SK-N-SH (cell line): ENCODE measurements at regions not wholly inside any gene's neighbourhood (a gene's known extent, or its start where the extent isn't known, plus 50 kb on each side); places are given as distances from the start of the nearest gene placed in this dataset.

Source experiments
- CTCF ChIA-PET: fragments of 300-600, 350-600 bp; formaldehyde crosslinking; extraction: SDS; loops from one replicate; lab custom pipeline; 2021; lab: Yijun Ruan, JAX
- POLR2A ChIA-PET: fragments of 350-600 bp; sonication (Branson Sonifier 250); formaldehyde crosslinking; extraction: SDS; loops from one replicate; lab custom pipeline; 2020; ENCODE audit warnings: antibody characterized with exemption, inconsistent platforms; lab: Yijun Ruan, JAX
- DNase-seq: peaks from one replicate; pipeline ENCODE4 v3.0.0; 2012
- H2AFZ ChIP-seq: fragments of 200-600 bp; sonication (generic); 2 replicates; pipeline ENCODE4 v1.8.1; 2016; ENCODE audit warnings: antibody characterized with exemption, mild to moderate bottlenecking, low read depth
- H3F3A ChIP-seq: fragments of 200-600 bp; sonication (generic); replicated peaks from 2 replicates; pipeline ENCODE3; 2016; ENCODE audit warnings: antibody characterized with exemption, mild to moderate bottlenecking; ENCODE audit not compliant: insufficient read depth
- H3K27ac ChIP-seq, 2 experiments: fragments of 200-500 bp in 1 of 2; fragments of 200-600 bp in 1 of 2; sonication (Bioruptor generic) in 1 of 2; sonication (generic), shearing (Covaris generic) in 1 of 2; 2 replicates each; pipeline versions ENCODE4 v1.5.1 to v1.6.1; 2014 to 2016; ENCODE audit warnings: low read depth in 2 of 2, inconsistent platforms in 1 of 2, low read length in 1 of 2, mild to moderate bottlenecking in 1 of 2, mixed read lengths in 1 of 2
- H3K27me3 ChIP-seq: fragments of 200-600 bp; sonication (generic), shearing (Covaris generic); 2 replicates; pipeline ENCODE4 v1.6.1; 2016; ENCODE audit warnings: mixed run types; ENCODE audit not compliant: insufficient read depth
- H3K36me3 ChIP-seq, 2 experiments: fragments of 200-500 bp in 1 of 2; fragments of 200-600 bp in 1 of 2; sonication (Bioruptor generic) in 1 of 2; sonication (generic) in 1 of 2; replicated peaks in 1 of 2; 2 replicates each; pipeline versions ENCODE3 to v1.5.1; 2014 to 2016; ENCODE audit warnings: low read length in 1 of 2, mild to moderate bottlenecking in 1 of 2; ENCODE audit not compliant: insufficient read depth in 2 of 2, control insufficient read depth in 1 of 2
- H3K4me1 ChIP-seq, 2 experiments: fragments of 200-500 bp in 1 of 2; fragments of 200-600 bp in 1 of 2; sonication (Bioruptor generic) in 1 of 2; sonication (generic), shearing (Covaris generic) in 1 of 2; 2 replicates each; pipeline versions ENCODE4 v1.5.1 to v1.6.1; 2014 to 2016; ENCODE audit warnings: low read depth in 1 of 2, low read length in 1 of 2, mixed run types in 1 of 2; ENCODE audit not compliant: insufficient read depth in 2 of 2, control insufficient read depth in 1 of 2
- H3K4me2 ChIP-seq: fragments of 200-600 bp; sonication (generic), shearing (Covaris generic); 2 replicates; pipeline ENCODE4 v1.6.1; 2017; ENCODE audit warnings: mixed run types
- H3K4me3 ChIP-seq, 2 experiments: fragments of 200-500 bp in 1 of 2; fragments of 200-600 bp in 1 of 2; sonication (Bioruptor generic) in 1 of 2; sonication (generic), shearing (Covaris generic) in 1 of 2; 2 replicates each; pipeline versions ENCODE4 v1.5.1 to v1.8.1; 2014 to 2016; ENCODE audit warnings: low read depth in 2 of 2, inconsistent platforms in 1 of 2, low read length in 1 of 2, mild to moderate bottlenecking in 1 of 2, mixed read lengths in 1 of 2, moderate library complexity in 1 of 2
- H3K79me2 ChIP-seq: fragments of 200-600 bp; sonication (generic); 2 replicates; pipeline ENCODE4 v1.8.1; 2017; ENCODE audit warnings: mild to moderate bottlenecking; ENCODE audit not compliant: insufficient read depth
- H3K9ac ChIP-seq: fragments of 200-600 bp; sonication (generic); 2 replicates; pipeline ENCODE4 v1.6.1; 2017; ENCODE audit warnings: mixed run types
- H3K9me2 ChIP-seq: fragments of 200-600 bp; sonication (generic); 2 replicates; pipeline ENCODE4 v1.6.1; 2017; ENCODE audit warnings: mixed run types
- H3K9me3 ChIP-seq: fragments of 200-600 bp; sonication (generic); 2 replicates; pipeline ENCODE4 v1.6.1; 2017; ENCODE audit warnings: mixed run types, mild to moderate bottlenecking, moderate library complexity
- H4K20me1 ChIP-seq: fragments of 200-600 bp; sonication (generic); 2 replicates; pipeline ENCODE4 v1.6.1; 2017; ENCODE audit warnings: mild to moderate bottlenecking, mixed run types; ENCODE audit not compliant: insufficient read depth
- EZH2phosphoT487 ChIP-seq: fragments of 200-600 bp; sonication (generic); IDR thresholded peaks from 2 replicates; pipeline ENCODE4 v1.6.1; 2017; ENCODE audit warnings: low read depth, mixed run types, mild to moderate bottlenecking, antibody characterized with exemption, moderate library complexity, borderline replicate concordance
- GABPA ChIP-seq: IDR thresholded peaks from 2 replicates; pipeline ENCODE4 v1.4.0; 2012; ENCODE audit warnings: low read depth, mild to moderate bottlenecking
- GATA2 ChIP-seq: sonication (generic); formaldehyde crosslinking; IDR thresholded peaks from 2 replicates; pipeline ENCODE4 v1.5.0; 2020; ENCODE audit warnings: mild to moderate bottlenecking, missing genetic modification reagents
- JUND ChIP-seq: IDR thresholded peaks from 2 replicates; pipeline ENCODE4 v1.4.0; 2012
- PBX3 ChIP-seq: IDR thresholded peaks from 2 replicates; pipeline ENCODE4; 2012
- SIN3A ChIP-seq: IDR thresholded peaks from 2 replicates; pipeline ENCODE4 v1.6.1; 2012; ENCODE audit warnings: low read depth, mild to moderate bottlenecking, low read length, moderate library complexity, borderline replicate concordance
- TCF12 ChIP-seq: IDR thresholded peaks from 2 replicates; pipeline ENCODE4 v1.4.0; 2012
- WGBS: methylation state at CpG from one replicate; pipeline ENCODE4 v1.1.6; 2017; ENCODE audit warnings: low lambda C conversion rate; 5-methylcytosine and 5-hydroxymethylcytosine counted together
- TF ChIP-seq, protein P1 (sequence below): IDR thresholded peaks from 2 replicates; pipeline ENCODE4 v1.6.1; 2012; ENCODE audit warnings: mild to moderate bottlenecking, low read depth, low read length, moderate library complexity
- TF ChIP-seq, protein P2 (sequence below): IDR thresholded peaks from 2 replicates; pipeline ENCODE4 v1.4.0; 2012; ENCODE audit warnings: low read depth, borderline replicate concordance

DNA sequence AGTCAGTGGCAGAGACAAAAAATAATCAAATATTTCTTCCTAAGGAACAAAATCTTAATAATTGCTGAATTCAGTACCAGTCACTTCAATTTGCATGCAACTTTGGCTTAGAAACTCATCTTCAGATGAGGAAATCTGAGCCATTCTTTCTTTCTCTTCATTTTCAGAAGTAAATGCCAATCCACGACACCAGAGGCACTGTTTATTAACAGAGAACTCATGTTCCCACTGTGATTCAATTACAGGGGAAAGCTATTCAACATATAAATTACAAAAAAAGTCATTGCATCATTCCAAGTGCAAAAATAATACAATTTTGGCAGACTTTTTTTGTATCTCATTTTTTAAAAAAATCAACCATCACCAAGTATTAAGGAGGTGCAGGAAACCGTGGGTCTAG, 816.1 kb upstream of the TMEM132C start (continued):
- TF ChIP-seq, protein P1, sequence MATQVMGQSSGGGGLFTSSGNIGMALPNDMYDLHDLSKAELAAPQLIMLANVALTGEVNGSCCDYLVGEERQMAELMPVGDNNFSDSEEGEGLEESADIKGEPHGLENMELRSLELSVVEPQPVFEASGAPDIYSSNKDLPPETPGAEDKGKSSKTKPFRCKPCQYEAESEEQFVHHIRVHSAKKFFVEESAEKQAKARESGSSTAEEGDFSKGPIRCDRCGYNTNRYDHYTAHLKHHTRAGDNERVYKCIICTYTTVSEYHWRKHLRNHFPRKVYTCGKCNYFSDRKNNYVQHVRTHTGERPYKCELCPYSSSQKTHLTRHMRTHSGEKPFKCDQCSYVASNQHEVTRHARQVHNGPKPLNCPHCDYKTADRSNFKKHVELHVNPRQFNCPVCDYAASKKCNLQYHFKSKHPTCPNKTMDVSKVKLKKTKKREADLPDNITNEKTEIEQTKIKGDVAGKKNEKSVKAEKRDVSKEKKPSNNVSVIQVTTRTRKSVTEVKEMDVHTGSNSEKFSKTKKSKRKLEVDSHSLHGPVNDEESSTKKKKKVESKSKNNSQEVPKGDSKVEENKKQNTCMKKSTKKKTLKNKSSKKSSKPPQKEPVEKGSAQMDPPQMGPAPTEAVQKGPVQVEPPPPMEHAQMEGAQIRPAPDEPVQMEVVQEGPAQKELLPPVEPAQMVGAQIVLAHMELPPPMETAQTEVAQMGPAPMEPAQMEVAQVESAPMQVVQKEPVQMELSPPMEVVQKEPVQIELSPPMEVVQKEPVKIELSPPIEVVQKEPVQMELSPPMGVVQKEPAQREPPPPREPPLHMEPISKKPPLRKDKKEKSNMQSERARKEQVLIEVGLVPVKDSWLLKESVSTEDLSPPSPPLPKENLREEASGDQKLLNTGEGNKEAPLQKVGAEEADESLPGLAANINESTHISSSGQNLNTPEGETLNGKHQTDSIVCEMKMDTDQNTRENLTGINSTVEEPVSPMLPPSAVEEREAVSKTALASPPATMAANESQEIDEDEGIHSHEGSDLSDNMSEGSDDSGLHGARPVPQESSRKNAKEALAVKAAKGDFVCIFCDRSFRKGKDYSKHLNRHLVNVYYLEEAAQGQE: no peak
- TF ChIP-seq, protein P2, sequence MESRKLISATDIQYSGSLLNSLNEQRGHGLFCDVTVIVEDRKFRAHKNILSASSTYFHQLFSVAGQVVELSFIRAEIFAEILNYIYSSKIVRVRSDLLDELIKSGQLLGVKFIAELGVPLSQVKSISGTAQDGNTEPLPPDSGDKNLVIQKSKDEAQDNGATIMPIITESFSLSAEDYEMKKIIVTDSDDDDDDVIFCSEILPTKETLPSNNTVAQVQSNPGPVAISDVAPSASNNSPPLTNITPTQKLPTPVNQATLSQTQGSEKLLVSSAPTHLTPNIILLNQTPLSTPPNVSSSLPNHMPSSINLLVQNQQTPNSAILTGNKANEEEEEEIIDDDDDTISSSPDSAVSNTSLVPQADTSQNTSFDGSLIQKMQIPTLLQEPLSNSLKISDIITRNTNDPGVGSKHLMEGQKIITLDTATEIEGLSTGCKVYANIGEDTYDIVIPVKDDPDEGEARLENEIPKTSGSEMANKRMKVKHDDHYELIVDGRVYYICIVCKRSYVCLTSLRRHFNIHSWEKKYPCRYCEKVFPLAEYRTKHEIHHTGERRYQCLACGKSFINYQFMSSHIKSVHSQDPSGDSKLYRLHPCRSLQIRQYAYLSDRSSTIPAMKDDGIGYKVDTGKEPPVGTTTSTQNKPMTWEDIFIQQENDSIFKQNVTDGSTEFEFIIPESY: no peak
- TF ChIP-seq GATA2 (CRISPR knock-in tag) (no peak), PBX3 (no peak), TCF12 (no peak)

GRCh38 chr12:127455347-127456265, 811.4 kb upstream of the TMEM132C start:
- no peak for TF ChIP-seq TCF12
- TF ChIP-seq EZH2phosphoT487: no peak
- TF ChIP-seq, protein P1: no peak
- TF ChIP-seq GATA2 (CRISPR knock-in tag): no peak
- TF ChIP-seq GABPA: no peak
- no peak for TF ChIP-seq SIN3A
- no peak for TF ChIP-seq JUND
- ChIA-PET CTCF (interaction anchor here (0.6 kb wide), 1 partner anchor 619 kb away, joined by 3 read pairs; no protein-coding TSS in a partner anchor), POLR2A (no interaction called here)
- H3K4me1 ChIP-seq: no peaks in the 10 kb centered on the region
- H4K20me1 ChIP-seq: no peaks in the 10 kb centered on the region
- no peak overlapping the region for H3K27ac ChIP-seq
- DNase-seq: peak; percentile 36
- no peaks in the 10 kb centered on the region for H3K9me2 ChIP-seq
- H3F3A ChIP-seq: no peaks in the 10 kb centered on the region
- H3K4me2 ChIP-seq: no peak overlapping the region
- no peaks in the 10 kb centered on the region for H3K36me3 ChIP-seq
- WGBS: 25% methylated on average over 26 of the region's 85 CpGs
- H3K9me3 ChIP-seq: no peaks in the 10 kb centered on the region
- no peak overlapping the region for H3K9ac ChIP-seq
- H3K4me3 ChIP-seq: no peak overlapping the region
- H3K79me2 ChIP-seq: no peaks in the 10 kb centered on the region
- H3K27me3 ChIP-seq: no peaks in the 10 kb centered on the region
- no peak overlapping the region for H2AFZ ChIP-seq
